Breast epithelium (tissue), 3 donors: ENCODE measurements at regions not wholly inside any gene's neighbourhood (a gene's known extent, or its start where the extent isn't known, plus 50 kb on each side); places are given as distances from the start of the nearest gene placed in this dataset.

Source experiments
- POLR2A ChIP-seq: fragments of 450-650 bp; IDR thresholded peaks from one replicate; pipeline ENCODE4 v1.6.1; 2016; ENCODE audit warnings: antibody characterized with exemption, mild to moderate bottlenecking, moderate library complexity
- POLR2AphosphoS5 ChIP-seq, 3 donors: sonication (generic); formaldehyde crosslinking; IDR thresholded peaks; one replicate each; pipeline ENCODE4 v1.6.1; 2017; ENCODE audit warnings: antibody characterized with exemption in 3 of 3
- TF ChIP-seq, protein P1 (sequence below), 3 donors: fragments of 450-650 bp; IDR thresholded peaks; one replicate each; pipeline ENCODE4 v1.5.1; 2016 to 2017; ENCODE audit warnings: antibody characterized with exemption in 3 of 3, mild to moderate bottlenecking in 3 of 3, moderate library complexity in 3 of 3

DNA sequence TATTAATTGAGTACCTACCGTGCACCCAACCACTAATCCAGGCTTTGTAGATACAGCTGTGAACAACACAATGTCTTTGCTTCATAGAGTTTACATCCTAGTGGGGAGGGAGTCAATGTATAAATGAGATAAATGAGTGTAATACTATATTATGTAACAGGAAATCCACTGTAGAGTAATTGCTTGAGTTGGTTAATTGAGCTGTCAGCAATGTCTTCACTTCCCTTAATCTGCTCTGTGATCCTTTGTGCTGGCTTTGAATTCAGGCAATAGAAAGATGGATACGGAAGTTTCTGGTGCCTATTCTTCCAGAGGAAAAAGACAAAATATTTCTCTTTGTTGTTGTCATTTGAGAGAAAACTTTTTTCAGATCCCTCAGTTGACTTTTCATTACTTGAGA lies 104.0 kb upstream of the SLC16A7 start:
- TF ChIP-seq, protein P1, sequence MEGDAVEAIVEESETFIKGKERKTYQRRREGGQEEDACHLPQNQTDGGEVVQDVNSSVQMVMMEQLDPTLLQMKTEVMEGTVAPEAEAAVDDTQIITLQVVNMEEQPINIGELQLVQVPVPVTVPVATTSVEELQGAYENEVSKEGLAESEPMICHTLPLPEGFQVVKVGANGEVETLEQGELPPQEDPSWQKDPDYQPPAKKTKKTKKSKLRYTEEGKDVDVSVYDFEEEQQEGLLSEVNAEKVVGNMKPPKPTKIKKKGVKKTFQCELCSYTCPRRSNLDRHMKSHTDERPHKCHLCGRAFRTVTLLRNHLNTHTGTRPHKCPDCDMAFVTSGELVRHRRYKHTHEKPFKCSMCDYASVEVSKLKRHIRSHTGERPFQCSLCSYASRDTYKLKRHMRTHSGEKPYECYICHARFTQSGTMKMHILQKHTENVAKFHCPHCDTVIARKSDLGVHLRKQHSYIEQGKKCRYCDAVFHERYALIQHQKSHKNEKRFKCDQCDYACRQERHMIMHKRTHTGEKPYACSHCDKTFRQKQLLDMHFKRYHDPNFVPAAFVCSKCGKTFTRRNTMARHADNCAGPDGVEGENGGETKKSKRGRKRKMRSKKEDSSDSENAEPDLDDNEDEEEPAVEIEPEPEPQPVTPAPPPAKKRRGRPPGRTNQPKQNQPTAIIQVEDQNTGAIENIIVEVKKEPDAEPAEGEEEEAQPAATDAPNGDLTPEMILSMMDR (IDR thresholded peaks at IDR 0.05) = no peak
- no peak for TF ChIP-seq POLR2AphosphoS5 (IDR thresholded peaks at IDR 0.05)
- no peak for TF ChIP-seq POLR2A
